Psoas muscle (tissue), 7 donors: ENCODE measurements at regions not wholly inside any gene's neighbourhood (a gene's known extent, or its start where the extent isn't known, plus 50 kb on each side); places are given as distances from the start of the nearest gene placed in this dataset.

Source experiments
- ATAC-seq, 4 donors: fragments of 200-7000 bp; cut with Tn5 transposase; one replicate each; pipeline ENCODE4 v1.9.1; 2020; ENCODE audit warnings: moderate library complexity in 3 of 4, mild to moderate bottlenecking in 2 of 4
- DNase-seq, 2 donors: peaks; one replicate each; pipeline ENCODE4 v3.0.0-alpha.2; 2020
- H3K27ac ChIP-seq: fragments of 200-600 bp; one replicate; pipeline ENCODE4 v1.8.0; 2022
- H3K27me3 ChIP-seq, 3 donors: fragments of 200-600 bp in 1 of 3; one replicate each; pipeline versions ENCODE4 v1.6.1 to v1.8.0; 2013 to 2022; ENCODE audit warnings: low read length in 2 of 3, mild to moderate bottlenecking in 2 of 3, moderate library complexity in 1 of 3; ENCODE audit not compliant: insufficient read depth in 3 of 3
- H3K36me3 ChIP-seq, 2 donors: fragments of 200-600 bp in 1 of 2; one replicate each; pipeline versions ENCODE4 v1.6.1 to v1.8.0; 2013 to 2022; ENCODE audit warnings: low read depth in 1 of 2, mild to moderate bottlenecking in 1 of 2, moderate library complexity in 1 of 2; ENCODE audit not compliant: insufficient read depth in 1 of 2
- H3K4me1 ChIP-seq: fragments of 200-600 bp; one replicate; pipeline ENCODE4 v1.8.0; 2022
- H3K4me3 ChIP-seq: fragments of 200-600 bp; one replicate; pipeline ENCODE4 v1.8.0; 2022; ENCODE audit warnings: mild to moderate bottlenecking
- H3K9me3 ChIP-seq: fragments of 200-600 bp; one replicate; pipeline ENCODE4 v1.8.0; 2022
- CTCF ChIP-seq: fragments of 200-600 bp; IDR thresholded peaks from one replicate; pipeline ENCODE4 v1.8.0; 2022; ENCODE audit warnings: antibody characterized with exemption
- WGBS, 3 donors: extraction: QIAGEN DNeasy Blood & Tissue Kit; methylation state at CpG; one replicate each; pipeline versions ENCODE4 v1.1.6 to v1.1.7; 2013; 5-methylcytosine and 5-hydroxymethylcytosine counted together
- intact Hi-C, 2 donors: fragments of 100-400 bp; cut with DNase I; formaldehyde crosslinking; loops; one replicate each; pipeline versions ENCODE4 v1.11.0 to v1.14.2; 2022
- donor health status: healthy with polysubstance abuse.
- donor health status: DM: no; HTN: no; CAD: no; lungs with moderate emphysema.
- donor health status: Bipolar disorder and iron deficiency.
- donor health status: healthy.
- donor health status: DM: yes; HTN: yes; CAD: no.
- donor health status: DM: no; HTN: no; CAD: no.
- donor health status: DM: yes; HTN: yes; CAD: no.

DNA sequence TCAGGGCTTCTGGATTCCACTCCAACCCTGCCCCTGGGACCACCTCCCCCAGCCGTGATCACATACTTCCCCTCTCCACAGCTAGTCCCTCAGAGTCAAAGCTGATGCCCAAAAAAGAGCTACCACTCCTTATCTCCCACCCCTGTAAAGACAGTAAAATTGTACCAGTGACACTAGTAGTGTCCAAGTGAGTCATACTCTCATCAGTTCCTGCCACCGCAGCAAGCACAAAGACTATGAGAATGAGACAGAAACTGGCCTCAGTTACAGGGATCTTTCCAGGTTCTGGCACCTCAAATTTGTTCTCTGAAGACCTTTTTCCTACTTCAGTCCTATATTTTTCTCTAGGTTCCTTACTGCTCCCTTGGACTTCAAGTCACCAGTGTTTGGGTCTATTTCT is 144.2 kb downstream of the SPRY2 start:
- no peak for ATAC-seq
- H3K4me1 ChIP-seq = no peaks in the 10 kb centered on the region
- intact Hi-C loops = no loop called here
- no peak for TF ChIP-seq CTCF
- no peak overlapping the region for H3K27ac ChIP-seq
- H3K27me3 ChIP-seq = no peaks in the 10 kb centered on the region
- H3K9me3 ChIP-seq = no peaks in the 10 kb centered on the region
- DNase-seq = no peak
- WGBS, 3 donors = 72 to 81% (median 74%) methylated on average over 2 of the region's 2 CpGs
- H3K4me3 ChIP-seq = no peak overlapping the region
- no peaks in the 10 kb centered on the region for H3K36me3 ChIP-seq

DNA sequence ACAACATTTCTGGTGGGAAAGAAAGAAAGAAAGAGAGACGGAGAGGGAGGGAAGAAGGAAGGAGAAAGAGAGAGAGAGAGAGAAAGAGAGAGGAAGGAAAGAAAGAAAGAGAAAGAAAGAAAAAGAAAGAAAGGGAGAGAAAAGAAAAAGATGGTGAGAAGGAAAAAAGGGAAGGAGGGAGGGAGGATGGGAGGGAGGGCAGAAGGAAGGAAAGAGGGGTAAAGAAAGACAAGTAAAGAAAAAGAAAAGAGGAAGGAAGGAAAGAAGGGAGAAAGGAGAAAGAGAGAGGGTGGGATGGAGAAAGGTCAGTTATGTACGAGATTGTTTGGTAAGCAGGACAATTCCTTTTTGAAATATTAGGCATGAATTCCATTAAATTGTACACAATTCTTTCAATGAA is 145.3 kb downstream of the SPRY2 start:
- no peaks in the 10 kb centered on the region for H3K27me3 ChIP-seq
- TF ChIP-seq CTCF = no peak
- WGBS, 3 donors = 78 to 89% (median 85%) methylated on average over 2 of the region's 2 CpGs
- no peaks in the 10 kb centered on the region for H3K9me3 ChIP-seq
- H3K4me1 ChIP-seq = no peaks in the 10 kb centered on the region
- ATAC-seq (no peak), DNase-seq (no peak)
- no peak overlapping the region for H3K27ac ChIP-seq
- intact Hi-C loops = no loop called here
- no peak overlapping the region for H3K4me3 ChIP-seq
- H3K36me3 ChIP-seq = no peaks in the 10 kb centered on the region

DNA sequence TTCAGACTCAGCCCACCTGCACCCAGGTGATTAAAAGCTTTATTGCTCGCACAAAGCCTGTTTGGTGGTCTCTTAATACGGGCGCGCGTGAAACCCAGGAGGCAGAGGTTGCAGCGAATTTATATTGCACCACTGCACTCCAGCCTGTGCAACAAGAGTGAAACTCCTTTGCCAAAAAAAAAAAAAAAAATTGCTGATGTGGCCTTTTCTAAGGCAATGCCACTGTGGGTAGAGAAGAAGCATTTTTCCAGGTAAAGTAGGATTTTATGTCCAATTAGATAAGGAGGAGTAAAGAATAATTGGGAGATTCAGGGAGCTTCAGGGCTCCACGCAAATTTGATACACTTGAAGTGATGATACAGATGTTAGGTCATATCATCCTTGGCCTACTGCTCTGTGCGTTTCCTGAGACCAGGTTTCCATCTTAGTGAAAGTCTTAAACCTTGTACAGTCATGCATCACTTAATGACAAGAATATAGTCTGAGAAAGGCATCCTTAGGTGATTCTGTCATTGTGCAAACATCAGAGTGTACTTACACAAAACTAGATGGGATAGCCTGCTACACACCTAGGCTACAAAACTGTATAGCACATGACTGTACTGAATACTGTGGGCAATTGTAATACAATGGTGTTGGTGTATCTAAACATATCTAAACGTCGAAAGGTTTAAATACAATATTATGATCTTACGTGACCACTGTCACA is 150.9 kb downstream of the SPRY2 start:
- no peaks in the 10 kb centered on the region for H3K9me3 ChIP-seq
- intact Hi-C loops = no loop called here
- no peaks in the 10 kb centered on the region for H3K4me1 ChIP-seq
- no peak overlapping the region for H3K4me3 ChIP-seq
- no peak for ATAC-seq
- no peak for TF ChIP-seq CTCF
- H3K27me3 ChIP-seq = no peaks in the 10 kb centered on the region
- DNase-seq = no peak
- H3K27ac ChIP-seq = no peak overlapping the region
- WGBS, 3 donors = 90 to 96% (median 92%) methylated on average over 11 of the region's 11 CpGs
- no peaks in the 10 kb centered on the region for H3K36me3 ChIP-seq

DNA sequence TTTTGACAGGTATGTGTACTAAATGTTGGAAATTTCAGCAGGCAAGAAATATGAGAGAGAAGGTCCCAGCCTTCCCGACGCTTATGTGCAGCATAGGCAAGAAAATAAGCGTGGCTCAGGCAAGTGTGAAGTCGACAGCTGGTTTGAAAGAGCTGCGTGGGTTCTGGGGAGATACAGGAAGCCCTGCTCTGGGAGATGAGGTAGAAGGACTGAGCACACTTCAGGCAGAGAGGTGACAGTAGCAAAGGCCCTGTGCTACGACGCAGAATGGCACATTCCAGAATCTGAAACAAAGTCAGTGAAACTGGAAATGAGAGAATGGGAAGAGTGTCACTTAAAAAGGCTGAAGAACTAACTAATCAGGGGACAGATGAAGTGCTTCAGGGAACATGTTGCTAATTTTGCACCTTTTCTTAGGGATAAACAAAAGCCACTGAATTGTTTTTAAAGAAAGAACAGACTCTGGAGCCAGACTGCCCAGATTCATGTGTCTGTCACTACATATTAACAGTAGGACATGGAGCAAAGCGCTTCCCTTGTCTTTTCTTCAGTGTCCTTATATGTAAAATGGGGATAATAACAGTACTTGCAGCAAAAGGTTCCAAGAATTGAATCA is 160.1 kb downstream of the SPRY2 start:
- intact Hi-C loops = no loop called here
- H3K27ac ChIP-seq = no peak overlapping the region
- no peak for DNase-seq
- H3K4me3 ChIP-seq = no peak overlapping the region
- no peaks in the 10 kb centered on the region for H3K36me3 ChIP-seq
- no peaks in the 10 kb centered on the region for H3K9me3 ChIP-seq
- H3K27me3 ChIP-seq = no peaks in the 10 kb centered on the region
- TF ChIP-seq CTCF = no peak
- ATAC-seq = no peak
- H3K4me1 ChIP-seq = no peaks in the 10 kb centered on the region
- 50 to 60% (median 58%) methylated on average over 8 of the region's 8 CpGs for WGBS, 3 donors

- TF ChIP-seq CTCF = no peak
- intact Hi-C loops = no loop called here
- H3K4me3 ChIP-seq = no peak overlapping the region
- 96 to 98% (median 97%) methylated on average over 3 of the region's 3 CpGs for WGBS, 3 donors
- H3K4me1 ChIP-seq = no peaks in the 10 kb centered on the region
- H3K9me3 ChIP-seq = no peaks in the 10 kb centered on the region
- DNase-seq (no peak), ATAC-seq (no peak)
- H3K27me3 ChIP-seq = no peaks in the 10 kb centered on the region
- no peaks in the 10 kb centered on the region for H3K36me3 ChIP-seq
- H3K27ac ChIP-seq = no peak overlapping the region
Observed at GRCh38 chr13:80177327-80177726, 163.6 kb downstream of the SPRY2 start.
